HL-60 (cell line): ENCODE measurements at regions not wholly inside any gene's neighbourhood (a gene's known extent, or its start where the extent isn't known, plus 50 kb on each side); places are given as distances from the start of the nearest gene placed in this dataset.

Experiments
- GABPA ChIP-seq: IDR thresholded peaks from 2 replicates; pipeline ENCODE4 v1.6.1; 2012; ENCODE audit warnings: low read depth
- POLR2AphosphoS5 ChIP-seq: IDR thresholded peaks from 2 replicates; pipeline ENCODE4 v1.6.1; 2012; ENCODE audit warnings: low read depth
- TF ChIP-seq, protein P1 (sequence below): IDR thresholded peaks from one replicate; pipeline ENCODE4 v1.5.1; 2011; ENCODE audit warnings: low read length, control low read depth, inconsistent platforms; ENCODE audit not compliant: insufficient read depth

DNA sequence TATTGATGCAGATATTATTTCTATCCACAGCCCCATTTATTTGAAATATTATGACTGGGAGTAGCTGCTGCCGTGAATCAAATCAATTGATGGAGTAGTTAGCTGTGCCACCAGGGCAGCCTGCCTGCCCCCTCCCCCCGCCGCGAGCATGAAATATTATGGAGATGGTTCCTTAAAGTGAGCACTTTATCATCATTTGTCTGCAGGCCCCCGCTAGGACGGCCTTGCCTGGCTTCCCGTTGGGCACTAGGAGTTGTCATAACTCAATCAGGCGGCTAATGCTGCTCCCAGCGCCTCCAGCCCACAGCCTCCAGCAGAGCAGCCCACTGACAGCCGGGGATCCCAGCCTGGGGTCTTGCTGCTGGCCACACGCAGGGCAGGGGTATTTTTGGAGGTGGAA is 173.9 kb downstream of the SALL1 start:
- TF ChIP-seq, protein P1, sequence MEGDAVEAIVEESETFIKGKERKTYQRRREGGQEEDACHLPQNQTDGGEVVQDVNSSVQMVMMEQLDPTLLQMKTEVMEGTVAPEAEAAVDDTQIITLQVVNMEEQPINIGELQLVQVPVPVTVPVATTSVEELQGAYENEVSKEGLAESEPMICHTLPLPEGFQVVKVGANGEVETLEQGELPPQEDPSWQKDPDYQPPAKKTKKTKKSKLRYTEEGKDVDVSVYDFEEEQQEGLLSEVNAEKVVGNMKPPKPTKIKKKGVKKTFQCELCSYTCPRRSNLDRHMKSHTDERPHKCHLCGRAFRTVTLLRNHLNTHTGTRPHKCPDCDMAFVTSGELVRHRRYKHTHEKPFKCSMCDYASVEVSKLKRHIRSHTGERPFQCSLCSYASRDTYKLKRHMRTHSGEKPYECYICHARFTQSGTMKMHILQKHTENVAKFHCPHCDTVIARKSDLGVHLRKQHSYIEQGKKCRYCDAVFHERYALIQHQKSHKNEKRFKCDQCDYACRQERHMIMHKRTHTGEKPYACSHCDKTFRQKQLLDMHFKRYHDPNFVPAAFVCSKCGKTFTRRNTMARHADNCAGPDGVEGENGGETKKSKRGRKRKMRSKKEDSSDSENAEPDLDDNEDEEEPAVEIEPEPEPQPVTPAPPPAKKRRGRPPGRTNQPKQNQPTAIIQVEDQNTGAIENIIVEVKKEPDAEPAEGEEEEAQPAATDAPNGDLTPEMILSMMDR, result no peak
- no peak for TF ChIP-seq POLR2AphosphoS5
- no peak for TF ChIP-seq GABPA
